HCT116 (cell line): ENCODE measurements at regions not wholly inside any gene's neighbourhood (a gene's known extent, or its start where the extent isn't known, plus 50 kb on each side); places are given as distances from the start of the nearest gene placed in this dataset.

Experiments used
- ATAC-seq: fragments of 200-7000 bp; cut with Tn5 transposase; 2 replicates; pipeline ENCODE4 v1.9.1; 2020; ENCODE audit warnings: mild to moderate bottlenecking, moderate library complexity
- BruUV-seq: library from RNA; stranded (reverse); fragments of 400-500 nt; replicated peaks from 2 replicates; lab custom pipeline; 2021; lab: Mats Ljungman, UMichigan
- CTCF ChIA-PET: fragments of 300-600 bp; sonication (Branson Sonifier 250); formaldehyde crosslinking; loops from one replicate; lab custom pipeline; 2021; ENCODE audit warnings: antibody characterized with exemption; lab: Charles Lee
- POLR2A ChIA-PET: fragments of 300-600, 350-600 bp; sonication (Branson Sonifier 250); formaldehyde crosslinking; loops from one replicate; lab custom pipeline; 2021; ENCODE audit warnings: antibody characterized with exemption; lab: Charles Lee
- RAD21 ChIA-PET, 2 experiments: fragments of 300-600 bp; sonication (Branson Sonifier 250); formaldehyde crosslinking; loops; one replicate each; lab custom pipeline; 2023; ENCODE audit warnings: low total read pairs in 2 of 2; ENCODE audit not compliant: uncharacterized antibody in 2 of 2, unreplicated experiment in 2 of 2, low non-redundant PET in 1 of 2; lab: Charles Lee
- DNase-seq: peaks from one replicate; pipeline ENCODE4 v3.0.0-alpha.2; 2010; ENCODE audit warnings: low read depth, low spot score
- H2AFZ ChIP-seq: fragments of 200-600 bp; shearing (Covaris generic), sonication (generic); 2 replicates; pipeline ENCODE4 v1.6.1; 2017; ENCODE audit warnings: low read depth, mixed run types, mixed read lengths, antibody characterized with exemption, low read length; ENCODE audit not compliant: poor library complexity, severe bottlenecking
- H3K27ac ChIP-seq: 2 replicates; pipeline ENCODE4 v1.5.1; 2012; ENCODE audit warnings: low read depth, low read length
- H3K27me3 ChIP-seq: fragments of 200-600 bp; sonication (generic); 2 replicates; pipeline ENCODE4 v1.6.1; 2016; ENCODE audit warnings: mixed run types, low read length, mixed read lengths; ENCODE audit not compliant: insufficient read depth
- H3K36me3 ChIP-seq, 2 experiments: fragments of 200-500 bp in 1 of 2; fragments of 200-600 bp in 1 of 2; sonication (Bioruptor generic) in 1 of 2; sonication (generic) in 1 of 2; 2 replicates each; pipeline versions ENCODE4 v1.5.1 to v1.6.1; 2014 to 2016; ENCODE audit warnings: low read length in 2 of 2, inconsistent platforms in 1 of 2, mixed read lengths in 1 of 2, mixed run types in 1 of 2; ENCODE audit not compliant: insufficient read depth in 2 of 2, control insufficient read depth in 1 of 2
- H3K4me1 ChIP-seq, 2 experiments: fragments of 200-600 bp in 1 of 2; sonication (generic) in 1 of 2; 2 replicates each; pipeline versions ENCODE4 v1.5.1 to v1.6.1; 2012 to 2017; ENCODE audit warnings: low read length in 2 of 2, inconsistent platforms in 1 of 2, mild to moderate bottlenecking in 1 of 2, mixed read lengths in 1 of 2, mixed run types in 1 of 2, moderate library complexity in 1 of 2; ENCODE audit not compliant: insufficient read depth in 2 of 2, control insufficient read depth in 1 of 2
- H3K4me2 ChIP-seq: fragments of 200-600 bp; sonication (generic); 2 replicates; pipeline ENCODE4 v1.6.1; 2017; ENCODE audit warnings: mixed run types, low read length, mixed read lengths
- H3K4me3 ChIP-seq, 2 experiments: fragments of 200-600 bp in 1 of 2; sonication (generic) in 1 of 2; replicated peaks in 1 of 2; 2 replicates each; pipeline ENCODE4 v1.5.1; 2011 to 2016; ENCODE audit warnings: low read length in 2 of 2, control low read depth in 1 of 2, low read depth in 1 of 2, mild to moderate bottlenecking in 1 of 2, mixed read lengths in 1 of 2, mixed run types in 1 of 2
- H3K79me2 ChIP-seq: fragments of 200-600 bp; sonication (generic); 2 replicates; pipeline ENCODE4 v1.6.1; 2017; ENCODE audit warnings: mild to moderate bottlenecking, mixed run types, low read length, moderate library complexity, mixed read lengths; ENCODE audit not compliant: insufficient read depth
- H3K9ac ChIP-seq: fragments of 200-600 bp; sonication (generic); 2 replicates; pipeline ENCODE4 v1.6.1; 2016; ENCODE audit warnings: low read length, mixed read lengths
- H3K9me2 ChIP-seq: fragments of 200-600 bp; sonication (generic), shearing (Covaris generic); 2 replicates; pipeline ENCODE4 v1.6.1; 2017; ENCODE audit warnings: mixed run types, mild to moderate bottlenecking, moderate library complexity; ENCODE audit not compliant: insufficient read depth
- H3K9me3 ChIP-seq, 2 experiments: fragments of 200-500 bp in 1 of 2; fragments of 200-600 bp in 1 of 2; sonication (Bioruptor generic) in 1 of 2; sonication (generic) in 1 of 2; 2 replicates each; pipeline ENCODE4 v1.6.1; 2014 to 2017; ENCODE audit warnings: low read length in 2 of 2, mixed read lengths in 2 of 2, inconsistent platforms in 1 of 2, low read depth in 1 of 2, mild to moderate bottlenecking in 1 of 2, mixed run types in 1 of 2, moderate library complexity in 1 of 2; ENCODE audit not compliant: control insufficient read depth in 1 of 2, insufficient read depth in 1 of 2
- H4K20me1 ChIP-seq: fragments of 200-600 bp; sonication (generic), shearing (Covaris generic); 2 replicates; pipeline ENCODE4 v1.6.1; 2017; ENCODE audit warnings: mixed run types, mild to moderate bottlenecking, moderate library complexity; ENCODE audit not compliant: insufficient read depth
- CBX3 ChIP-seq: IDR thresholded peaks from 2 replicates; pipeline ENCODE4 v1.6.1; 2012; ENCODE audit warnings: low read depth
- CEBPB ChIP-seq: IDR thresholded peaks from 2 replicates; pipeline ENCODE4 v1.6.1; 2012; ENCODE audit warnings: low read depth
- CTCF ChIP-seq, 3 experiments: fragments of 200-600 bp in 1 of 3; sonication (generic) in 1 of 3; IDR thresholded peaks in 2 of 3; conservative IDR thresholded peaks in 1 of 3; 2 replicates each; pipeline ENCODE4 v1.5.1; 2012 to 2017; ENCODE audit warnings: low read depth in 2 of 3, low read length in 2 of 3, antibody characterized with exemption in 1 of 3, borderline replicate concordance in 1 of 3, control low read depth in 1 of 3, mild to moderate bottlenecking in 1 of 3, mixed read lengths in 1 of 3, mixed run types in 1 of 3, moderate library complexity in 1 of 3; ENCODE audit not compliant: insufficient read depth in 1 of 3
- EZH2 ChIP-seq: fragments of 200-600 bp; sonication (generic); IDR thresholded peaks from 2 replicates; pipeline ENCODE4 v1.6.1; 2017; ENCODE audit warnings: antibody characterized with exemption, mixed run types
- FOSL1 ChIP-seq: IDR thresholded peaks from 2 replicates; pipeline ENCODE4 v1.6.1; 2012; ENCODE audit warnings: low read depth
- MAX ChIP-seq: IDR thresholded peaks from 2 replicates; pipeline ENCODE4 v1.6.1; 2012
- POLR2A ChIP-seq: IDR thresholded peaks from 2 replicates; pipeline ENCODE4 v1.7.0; 2011; ENCODE audit warnings: borderline replicate concordance; ENCODE audit not compliant: insufficient read depth, insufficient read length; ENCODE audit errors: extremely low read depth
- POLR2AphosphoS5 ChIP-seq: IDR thresholded peaks from 2 replicates; pipeline ENCODE4 v1.6.1; 2011; ENCODE audit warnings: mild to moderate bottlenecking, low read depth, low read length, moderate library complexity
- RAD21 ChIP-seq: IDR thresholded peaks from 2 replicates; pipeline ENCODE4 v1.6.1; 2012; ENCODE audit warnings: low read depth, mild to moderate bottlenecking
- SP1 ChIP-seq: IDR thresholded peaks from 2 replicates; pipeline ENCODE4 v1.6.1; 2012; ENCODE audit warnings: low read depth
- ZBTB33 ChIP-seq: IDR thresholded peaks from 2 replicates; pipeline ENCODE4 v1.6.1; 2011; ENCODE audit warnings: mild to moderate bottlenecking, low read length, moderate library complexity; ENCODE audit not compliant: insufficient replicate concordance; ENCODE audit errors: extremely low read depth
- ZFX ChIP-seq: fragments of 450-650 bp; IDR thresholded peaks from 2 replicates; pipeline ENCODE4 v1.6.1; 2017
- ZNF274 ChIP-seq: fragments of 200-500 bp; sonication (Bioruptor generic); IDR thresholded peaks from 2 replicates; pipeline ENCODE4 v1.6.1; 2014; ENCODE audit warnings: mild to moderate bottlenecking, low read depth, low read length, inconsistent platforms
- intact Hi-C: fragments of 100-400 bp; cut with micrococcal nuclease; formaldehyde crosslinking; loops from 2 replicates; pipeline ENCODE4 v1.10.0; 2022
- TF ChIP-seq, protein P1 (sequence below): IDR thresholded peaks from 2 replicates; pipeline ENCODE4 v1.6.1; 2012

GRCh38 chr12:129964826-129965457 lies 61.1 kb upstream of the TMEM132D start:
- no peaks in the 10 kb centered on the region for H3K9me2 ChIP-seq
- ChIA-PET CTCF (no interaction called here), RAD21 (no interaction called here), POLR2A (no interaction called here)
- TF ChIP-seq, protein P1, sequence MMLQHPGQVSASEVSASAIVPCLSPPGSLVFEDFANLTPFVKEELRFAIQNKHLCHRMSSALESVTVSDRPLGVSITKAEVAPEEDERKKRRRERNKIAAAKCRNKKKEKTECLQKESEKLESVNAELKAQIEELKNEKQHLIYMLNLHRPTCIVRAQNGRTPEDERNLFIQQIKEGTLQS: no peak
- H3K4me2 ChIP-seq: no peak overlapping the region
- no peak overlapping the region for H2AFZ ChIP-seq
- H3K79me2 ChIP-seq: no peaks in the 10 kb centered on the region
- no peak overlapping the region for H3K9ac ChIP-seq
- no peak for DNase-seq
- intact Hi-C loops: no loop called here
- no peak for ATAC-seq
- no peaks in the 10 kb centered on the region for H3K4me1 ChIP-seq
- no peaks in the 10 kb centered on the region for H4K20me1 ChIP-seq
- H3K4me3 ChIP-seq: no peak overlapping the region
- H3K9me3 ChIP-seq: peaks cover 0 to 19% of the 10 kb centered on the region in 2 experiments; a peak in 2 of 4 replicates
- H3K27ac ChIP-seq: no peak overlapping the region
- BruUV-seq: no TSS peak
- H3K36me3 ChIP-seq: no peaks in the 10 kb centered on the region
- H3K27me3 ChIP-seq: no peaks in the 10 kb centered on the region

GRCh38 chr12:129966146-129966995 lies 62.5 kb upstream of the TMEM132D start:
- H3K4me3 ChIP-seq: no peak overlapping the region
- peaks cover 0 to 12% of the 10 kb centered on the region in 2 experiments; a peak in 2 of 4 replicates for H3K9me3 ChIP-seq
- H3K27me3 ChIP-seq: no peaks in the 10 kb centered on the region
- POLR2A ChIA-PET: no interaction called here
- no peaks in the 10 kb centered on the region for H3K36me3 ChIP-seq
- no peaks in the 10 kb centered on the region for H4K20me1 ChIP-seq
- H3K9me2 ChIP-seq: no peaks in the 10 kb centered on the region
- H3K9ac ChIP-seq: no peak overlapping the region
- no peak overlapping the region for H3K27ac ChIP-seq
- H3K4me1 ChIP-seq: no peaks in the 10 kb centered on the region
- no TSS peak for BruUV-seq
- intact Hi-C loops: no loop called here
- H3K79me2 ChIP-seq: no peaks in the 10 kb centered on the region
- no peak for DNase-seq
- CTCF ChIA-PET: no interaction called here
- RAD21 ChIA-PET: no interaction called here
- no peak for ATAC-seq
- no peak overlapping the region for H2AFZ ChIP-seq
- H3K4me2 ChIP-seq: no peak overlapping the region
- TF ChIP-seq CEBPB: no peak
- TF ChIP-seq POLR2A: no peak
- TF ChIP-seq EZH2: no peak
- TF ChIP-seq ZNF274: no peak
- TF ChIP-seq MAX: no peak
- no peak for TF ChIP-seq RAD21
- TF ChIP-seq CBX3: no peak
- TF ChIP-seq SP1: no peak
- TF ChIP-seq, protein P1: no peak
- no peak for TF ChIP-seq ZBTB33
- TF ChIP-seq FOSL1: no peak
- TF ChIP-seq ZFX: no peak
- no peak for TF ChIP-seq CTCF (IDR thresholded peaks at IDR 0.05 in 2 of 3, conservative IDR thresholded peaks at IDR 0.05 in 1 of 3; ENCODE audit: borderline replicate concordance in 1 of 3, insufficient read depth in 1 of 3, low read depth in 2 of 3, low read length in 2 of 3)
- TF ChIP-seq POLR2AphosphoS5: no peak
